GM21390 (cell line): ENCODE measurements at regions not wholly inside any gene's neighbourhood (a gene's known extent, or its start where the extent isn't known, plus 50 kb on each side); places are given as distances from the start of the nearest gene placed in this dataset.

Experiments used
- ATAC-seq: cut with Tn5 transposase; IDR thresholded peaks from one replicate; pipeline ENCODE4 v1.9.1; 2021; ENCODE audit not compliant: unreplicated experiment

GRCh38 chr13:109602356-109602755 lies 184.0 kb downstream of the IRS2 start:
- no peak for ATAC-seq

- no peak for ATAC-seq
Observed at GRCh38 chr13:109599901-109600657, 186.3 kb downstream of the IRS2 start.

- no peak for ATAC-seq
Observed at GRCh38 chr13:109595471-109595870, 190.9 kb downstream of the IRS2 start.

- no peak for ATAC-seq
Observed at GRCh38 chr13:109593230-109593629, 193.2 kb downstream of the IRS2 start.

- no peak for ATAC-seq
Observed at GRCh38 chr13:109592770-109593169, 193.6 kb downstream of the IRS2 start.

- ATAC-seq: no peak
Observed at GRCh38 chr13:109587689-109588088, 198.7 kb downstream of the IRS2 start.

GRCh38 chr13:109586509-109587346 lies 199.7 kb downstream of the IRS2 start:
- ATAC-seq: no peak

- no peak for ATAC-seq
Observed at GRCh38 chr13:109584844-109585361, 201.5 kb downstream of the IRS2 start.

- no peak for ATAC-seq
Observed at GRCh38 chr13:109577191-109577700, 209.1 kb downstream of the IRS2 start.

GRCh38 chr13:109576331-109576813 lies 210.0 kb downstream of the IRS2 start:
- no peak for ATAC-seq

GRCh38 chr13:109575821-109576220 lies 210.6 kb downstream of the IRS2 start:
- ATAC-seq: no peak

- ATAC-seq: no peak
Observed at GRCh38 chr13:109572389-109572788, 214.0 kb downstream of the IRS2 start.

- peak; percentile 98 for ATAC-seq
Observed at GRCh38 chr13:109569958-109570711, 216.2 kb downstream of the IRS2 start.

- ATAC-seq: no peak
Observed at GRCh38 chr13:109568339-109568818, 218.0 kb downstream of the IRS2 start.

GRCh38 chr13:109567315-109567714 lies 219.1 kb downstream of the IRS2 start:
- ATAC-seq: no peak

- no peak for ATAC-seq
Observed at GRCh38 chr13:109565877-109566276, 220.5 kb downstream of the IRS2 start.

- ATAC-seq: peak; percentile 28
Observed at GRCh38 chr13:109548374-109548773, 238.0 kb downstream of the IRS2 start.

GRCh38 chr13:109547942-109548341 lies 238.4 kb downstream of the IRS2 start:
- ATAC-seq: peak; percentile 86

- no peak for ATAC-seq
Observed at GRCh38 chr13:109545931-109546330, 240.5 kb downstream of the IRS2 start.

- no peak for ATAC-seq
Observed at GRCh38 chr13:109541081-109541480, 245.3 kb downstream of the IRS2 start.

- no peak for ATAC-seq
Observed at GRCh38 chr13:109537584-109537983, 248.8 kb downstream of the IRS2 start.
